ENCODE measurements at regions not wholly inside any gene's neighbourhood (a gene's known extent, or its start where the extent isn't known, plus 50 kb on each side); places are given as distances from the start of the nearest gene placed in this dataset.

GRCh38 chr2:6359964-6360363 is 505.7 kb downstream of the CMPK2 start:
- no peak for TF ChIP-seq CTCF (IDR thresholded peaks at IDR 0.05 in 2 of 3, conservative IDR thresholded peaks at IDR 0.05 in 1 of 3; ENCODE audit: borderline replicate concordance in 1 of 3, insufficient read depth in 1 of 3, low read depth in 2 of 3, low read length in 2 of 3)
- no peak for TF ChIP-seq POLR2AphosphoS5 (IDR thresholded peaks at IDR 0.05; ENCODE audit: low read depth, low read length)
- TF ChIP-seq EZH2 (IDR thresholded peaks at IDR 0.05), result no peak
- TF ChIP-seq POLR2A (IDR thresholded peaks at IDR 0.05; ENCODE audit: borderline replicate concordance, extremely low read depth, insufficient read depth, insufficient read length), result no peak
- TF ChIP-seq RAD21 (IDR thresholded peaks at IDR 0.05; ENCODE audit: low read depth), result no peak
- no peak for TF ChIP-seq EZH2phosphoT487 (IDR thresholded peaks at IDR 0.05; ENCODE audit: borderline replicate concordance)
- no peak for TF ChIP-seq ATF3 (IDR thresholded peaks at IDR 0.05)
- TF ChIP-seq ZFX (IDR thresholded peaks at IDR 0.05), result no peak
- TF ChIP-seq SIN3A (IDR thresholded peaks at IDR 0.05; ENCODE audit: low read depth), result no peak
- TF ChIP-seq REST (IDR thresholded peaks at IDR 0.05; ENCODE audit: low read depth), result no peak
- no peak for TF ChIP-seq ZBTB33 (IDR thresholded peaks at IDR 0.05; ENCODE audit: extremely low read depth, insufficient replicate concordance, low read length)
- no peak for TF ChIP-seq YY1 (IDR thresholded peaks at IDR 0.05; ENCODE audit: extremely low read depth, insufficient replicate concordance, low read depth, low read length)
- TF ChIP-seq FOSL1 (IDR thresholded peaks at IDR 0.05; ENCODE audit: low read depth), result no peak

Data from HCT116 (cell line).